B cell (primary cell): ENCODE measurements at regions not wholly inside any gene's neighbourhood (a gene's known extent, or its start where the extent isn't known, plus 50 kb on each side); places are given as distances from the start of the nearest gene placed in this dataset.

Source experiments
- ATAC-seq: fragments of 200-7000 bp; cut with Tn5 transposase; one replicate; pipeline ENCODE4 v1.10.0; 2021; ENCODE audit warnings: low read depth, mild to moderate bottlenecking, moderate number of reproducible peaks, moderate library complexity
- CTCF ChIA-PET: fragments of 350-600 bp; sonication (Branson Sonifier 250); formaldehyde crosslinking; loops from one replicate; lab custom pipeline; 2021; ENCODE audit warnings: antibody characterized with exemption, inconsistent platforms; lab: Charles Lee
- POLR2A ChIA-PET: fragments of 350-600 bp; sonication (Branson Sonifier 250); formaldehyde crosslinking; loops from one replicate; lab custom pipeline; 2021; ENCODE audit warnings: antibody characterized with exemption; lab: Charles Lee
- DNase-seq: peaks from one replicate; pipeline ENCODE4 v3.0.0; 2013
- H2AFZ ChIP-seq: 2 replicates; pipeline ENCODE4 v1.6.1; 2012; ENCODE audit warnings: mild to moderate bottlenecking, low read depth, low read length; ENCODE audit not compliant: insufficient read depth, poor library complexity, severe bottlenecking
- H3K27ac ChIP-seq, 2 donors: 1 replicate in 1 of 2; 2 replicates in 1 of 2; pipeline ENCODE4 v1.5.1; 2012 to 2013; ENCODE audit warnings: low read length in 2 of 2, mild to moderate bottlenecking in 2 of 2, moderate library complexity in 1 of 2
- H3K27me3 ChIP-seq, 4 experiments: fragments of 200-600 bp in 1 of 4; sonication (generic) in 1 of 4; replicated peaks in 1 of 4; 1 replicate in 2 of 4; 2 replicates in 2 of 4; pipeline versions ENCODE4 v1.6.1 to v1.7.0; 2013 to 2016; ENCODE audit warnings: low read length in 3 of 4, mild to moderate bottlenecking in 2 of 4, mixed read lengths in 1 of 4, moderate library complexity in 1 of 4; ENCODE audit not compliant: insufficient read depth in 4 of 4, control insufficient read depth in 3 of 4; ENCODE audit errors: control extremely low read depth in 1 of 4
- H3K36me3 ChIP-seq, 2 experiments: replicated peaks in 1 of 2; 1 replicate in 1 of 2; 2 replicates in 1 of 2; pipeline versions ENCODE4 v1.6.1 to v1.7.1; 2013; ENCODE audit warnings: low read length in 1 of 2; ENCODE audit not compliant: insufficient read depth in 2 of 2, control insufficient read depth in 1 of 2; ENCODE audit errors: control extremely low read depth in 1 of 2, extremely low read depth in 1 of 2
- H3K4me1 ChIP-seq, 2 donors: fragments of 200-600 bp in 1 of 2; sonication (generic) in 1 of 2; 1 replicate in 1 of 2; 2 replicates in 1 of 2; pipeline versions ENCODE4 v1.5.1 to v1.6.1; 2013 to 2017; ENCODE audit warnings: low read length in 2 of 2; ENCODE audit not compliant: control insufficient read depth in 2 of 2, insufficient read depth in 2 of 2
- H3K4me2 ChIP-seq: replicated peaks from 2 replicates; pipeline ENCODE3; 2012; ENCODE audit warnings: mild to moderate bottlenecking, low read depth, low read length; ENCODE audit not compliant: poor library complexity, severe bottlenecking
- H3K4me3 ChIP-seq, 5 experiments: fragments of 200-600 bp in 1 of 5; sonication (generic) in 1 of 5; 1 replicate in 3 of 5; 2 replicates in 2 of 5; pipeline versions ENCODE4 v1.5.1 to v1.7.0; 2011 to 2016; ENCODE audit warnings: low read length in 4 of 5, mild to moderate bottlenecking in 4 of 5, low read depth in 2 of 5, control low read depth in 1 of 5, moderate library complexity in 1 of 5; ENCODE audit not compliant: insufficient read depth in 1 of 5; ENCODE audit errors: control extremely low read depth in 1 of 5, extremely low read depth in 1 of 5
- H3K79me2 ChIP-seq: fragments of 200-600 bp; sonication (generic); one replicate; pipeline ENCODE4 v1.6.0; 2016; ENCODE audit warnings: low read length; ENCODE audit not compliant: control insufficient read depth, insufficient read depth
- H3K9ac ChIP-seq: fragments of 200-600 bp; sonication (generic); 2 replicates; pipeline ENCODE4 v1.6.1; 2017; ENCODE audit warnings: mild to moderate bottlenecking, low read length, moderate library complexity
- H3K9me3 ChIP-seq, 3 donors: one replicate each; pipeline versions ENCODE4 v1.6.1 to v1.7.1; 2013; ENCODE audit warnings: low read length in 2 of 3; ENCODE audit not compliant: control insufficient read depth in 2 of 3, insufficient read depth in 1 of 3; ENCODE audit errors: control extremely low read depth in 1 of 3
- H4K20me1 ChIP-seq: 2 replicates; pipeline ENCODE4 v1.6.0; 2012; ENCODE audit warnings: mild to moderate bottlenecking, low read length; ENCODE audit not compliant: insufficient read depth, control insufficient read depth, poor library complexity, severe bottlenecking
- H3K27ac Mint-ChIP-seq: one replicate; pipeline ENCODE4 v1.8.0; 2021; ENCODE audit warnings: mixed read lengths
- H3K27me3 Mint-ChIP-seq: one replicate; pipeline ENCODE4 v1.8.0; 2021; ENCODE audit warnings: mixed read lengths
- H3K4me1 Mint-ChIP-seq: one replicate; pipeline ENCODE4 v1.8.0; 2021; ENCODE audit warnings: mixed read lengths
- H3K4me3 Mint-ChIP-seq: one replicate; pipeline ENCODE4 v1.8.0; 2021; ENCODE audit warnings: mixed read lengths
- H3K9me3 Mint-ChIP-seq: one replicate; pipeline ENCODE4 v1.8.0; 2022; ENCODE audit warnings: mixed read lengths; ENCODE audit not compliant: insufficient read depth
- EZH2 ChIP-seq: IDR thresholded peaks from 2 replicates; pipeline ENCODE4 v1.6.1; 2012; ENCODE audit warnings: borderline replicate concordance, low read depth, mild to moderate bottlenecking, moderate library complexity, low read length; ENCODE audit not compliant: insufficient read depth, poor library complexity, severe bottlenecking
- whole genome bisulfite sequencing: methylation state at CpG from one replicate; pipeline ENCODE4 v1.1.5; 2013; ENCODE audit warnings: missing lambda C conversion rate; ENCODE audit not compliant: insufficient coverage; 5-methylcytosine and 5-hydroxymethylcytosine counted together
- intact Hi-C: fragments of 100-400 bp; cut with micrococcal nuclease; formaldehyde crosslinking; loops from one replicate; pipeline ENCODE4 v1.10.0; 2022
- TF ChIP-seq, protein P1 (sequence below): fragments of 200-600 bp; IDR thresholded peaks from one replicate; pipeline ENCODE4 v1.8.0; 2022; ENCODE audit warnings: antibody characterized with exemption, mild to moderate bottlenecking

DNA sequence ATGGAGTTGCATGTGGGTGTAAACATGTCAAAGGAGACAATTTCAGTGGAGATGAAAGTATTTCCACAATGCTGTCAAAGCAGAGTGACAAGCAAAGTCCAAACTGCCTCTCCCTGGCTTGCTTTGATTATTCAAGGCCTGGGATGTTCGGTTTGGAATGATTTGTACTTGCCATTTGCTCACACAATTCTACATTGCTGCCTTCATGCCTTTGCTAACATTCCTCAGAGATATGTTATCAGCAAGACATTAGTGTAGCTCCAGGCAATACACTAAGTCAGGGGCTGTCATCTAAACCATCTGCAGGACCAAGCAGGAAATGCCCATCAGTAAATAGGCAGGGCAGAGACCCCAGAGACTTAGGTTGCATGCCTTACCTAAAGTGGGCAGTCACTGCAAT, 79.6 kb upstream of the C1QTNF7 start:
- no peak for DNase-seq
- no peak overlapping the region for H3K4me2 ChIP-seq
- peaks cover 14 to 20% of the 10 kb centered on the region in 2 donors for H3K4me1 ChIP-seq
- Mint-ChIP-seq H3K4me3 (no peak overlapping the region), H3K27me3 (peaks cover 20% of the 10 kb centered on the region), H3K4me1 (peaks cover 23% of the 10 kb centered on the region), H3K9me3 (no peaks in the 10 kb centered on the region), H3K27ac (no peak overlapping the region)
- H2AFZ ChIP-seq: no peak overlapping the region
- H3K4me3 ChIP-seq: no peak overlapping the region
- H3K9me3 ChIP-seq: no peaks in the 10 kb centered on the region
- no peaks in the 10 kb centered on the region for H3K27me3 ChIP-seq
- no peak for ATAC-seq
- H3K79me2 ChIP-seq: no peaks in the 10 kb centered on the region
- H3K36me3 ChIP-seq: peaks cover 0 to 1% of the 10 kb centered on the region in 2 experiments
- no peaks in the 10 kb centered on the region for H4K20me1 ChIP-seq
- H3K9ac ChIP-seq: no peak overlapping the region
- intact Hi-C loops: no loop called here
- CTCF ChIA-PET: no interaction called here
- 100% methylated on average over 1 of the region's 1 CpG for WGBS
- TF ChIP-seq EZH2: no peak
- TF ChIP-seq, protein P1, sequence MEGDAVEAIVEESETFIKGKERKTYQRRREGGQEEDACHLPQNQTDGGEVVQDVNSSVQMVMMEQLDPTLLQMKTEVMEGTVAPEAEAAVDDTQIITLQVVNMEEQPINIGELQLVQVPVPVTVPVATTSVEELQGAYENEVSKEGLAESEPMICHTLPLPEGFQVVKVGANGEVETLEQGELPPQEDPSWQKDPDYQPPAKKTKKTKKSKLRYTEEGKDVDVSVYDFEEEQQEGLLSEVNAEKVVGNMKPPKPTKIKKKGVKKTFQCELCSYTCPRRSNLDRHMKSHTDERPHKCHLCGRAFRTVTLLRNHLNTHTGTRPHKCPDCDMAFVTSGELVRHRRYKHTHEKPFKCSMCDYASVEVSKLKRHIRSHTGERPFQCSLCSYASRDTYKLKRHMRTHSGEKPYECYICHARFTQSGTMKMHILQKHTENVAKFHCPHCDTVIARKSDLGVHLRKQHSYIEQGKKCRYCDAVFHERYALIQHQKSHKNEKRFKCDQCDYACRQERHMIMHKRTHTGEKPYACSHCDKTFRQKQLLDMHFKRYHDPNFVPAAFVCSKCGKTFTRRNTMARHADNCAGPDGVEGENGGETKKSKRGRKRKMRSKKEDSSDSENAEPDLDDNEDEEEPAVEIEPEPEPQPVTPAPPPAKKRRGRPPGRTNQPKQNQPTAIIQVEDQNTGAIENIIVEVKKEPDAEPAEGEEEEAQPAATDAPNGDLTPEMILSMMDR: no peak
- H3K27ac ChIP-seq: no peak overlapping the region
- POLR2A ChIA-PET: no interaction called here

DNA sequence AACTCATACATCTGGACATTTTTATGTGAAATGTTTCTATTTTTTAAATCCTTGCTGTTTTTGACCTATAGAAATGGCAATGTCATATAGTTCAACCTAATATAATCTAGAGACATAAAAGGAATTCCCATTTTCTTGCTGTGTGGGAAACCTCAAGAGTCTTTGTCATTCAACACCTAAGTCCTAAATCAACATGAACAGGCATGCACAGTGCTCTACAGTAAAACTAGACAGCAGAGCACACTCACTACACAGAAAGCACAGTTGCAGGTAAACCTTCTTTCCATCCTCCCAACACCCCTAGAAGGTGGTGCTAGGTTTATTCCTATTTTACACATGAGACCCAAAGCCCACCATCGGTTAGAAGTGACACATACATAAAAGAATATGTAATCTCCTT, 79.1 kb upstream of the C1QTNF7 start:
- DNase-seq (no peak), ATAC-seq (no peak)
- ChIA-PET CTCF (no interaction called here), POLR2A (no interaction called here)
- H3K9me3 ChIP-seq: no peaks in the 10 kb centered on the region
- H3K4me3 ChIP-seq: no peak overlapping the region
- intact Hi-C loops: no loop called here
- H3K27ac ChIP-seq: no peak overlapping the region
- TF ChIP-seq, protein P1: no peak
- TF ChIP-seq EZH2: no peak
- WGBS: 83% methylated on average over 1 of the region's 1 CpG
- Mint-ChIP-seq H3K4me3 (no peak overlapping the region), H3K27me3 (peaks cover 22% of the 10 kb centered on the region), H3K9me3 (no peaks in the 10 kb centered on the region), H3K27ac (no peak overlapping the region), H3K4me1 (peaks cover 23% of the 10 kb centered on the region)
- H3K27me3 ChIP-seq: no peaks in the 10 kb centered on the region
- no peaks in the 10 kb centered on the region for H4K20me1 ChIP-seq
- H3K79me2 ChIP-seq: no peaks in the 10 kb centered on the region
- peaks cover 14 to 20% of the 10 kb centered on the region in 2 donors for H3K4me1 ChIP-seq
- no peak overlapping the region for H3K4me2 ChIP-seq
- no peak overlapping the region for H3K9ac ChIP-seq
- H2AFZ ChIP-seq: no peak overlapping the region
- H3K36me3 ChIP-seq: peaks cover 0 to 1% of the 10 kb centered on the region in 2 experiments
